GM20000 (cell line): ENCODE measurements at regions not wholly inside any gene's neighbourhood (a gene's known extent, or its start where the extent isn't known, plus 50 kb on each side); places are given as distances from the start of the nearest gene placed in this dataset.

Source experiments
- DNase-seq: peaks from one replicate; pipeline ENCODE4 v3.0.0; 2012; ENCODE audit warnings: low spot score
- CTCF ChIP-seq: IDR thresholded peaks from 2 replicates; pipeline ENCODE4 v1.5.1; 2012; ENCODE audit warnings: mild to moderate bottlenecking, control low read depth; ENCODE audit errors: extremely low read depth, missing control alignments

- TF ChIP-seq CTCF: no peak
- no peak for DNase-seq
These were observed 383.7 kb downstream of the ETNK1 start for GRCh38 chr12:23008623-23009022.

- DNase-seq: no peak
- no peak for TF ChIP-seq CTCF
These were observed 389.8 kb downstream of the ETNK1 start for GRCh38 chr12:23014749-23015148.

GRCh38 chr12:23025372-23026016 is 400.5 kb downstream of the ETNK1 start:
- DNase-seq: no peak
- no peak for TF ChIP-seq CTCF

GRCh38 chr12:23028158-23028802 is 403.3 kb downstream of the ETNK1 start:
- TF ChIP-seq CTCF: no peak
- DNase-seq: no peak

- no peak for TF ChIP-seq CTCF
- DNase-seq: no peak
These were observed 404.2 kb downstream of the ETNK1 start for GRCh38 chr12:23029185-23029584.

- DNase-seq: no peak
- TF ChIP-seq CTCF: no peak
These were observed 414.9 kb downstream of the ETNK1 start for GRCh38 chr12:23039834-23040233.

- no peak for DNase-seq
- no peak for TF ChIP-seq CTCF
These were observed 416.8 kb downstream of the ETNK1 start for GRCh38 chr12:23041774-23042173.
